ENCODE measurements at regions not wholly inside any gene's neighbourhood (a gene's known extent, or its start where the extent isn't known, plus 50 kb on each side); places are given as distances from the start of the nearest gene placed in this dataset.

- 43% methylated on average over 1 of the region's 1 CpG for WGBS (ENCODE audit: low lambda C conversion rate)
- no peak for ATAC-seq
- intact Hi-C loops (cut with micrococcal nuclease; ENCODE audit: unreplicated experiment) (loop anchor here (1.0 to 10.0 kb wide), 5 partner anchors 161 to 1522 kb away; partner anchors contain the start of gene NR4A2), in situ Hi-C loops (cut with HindIII; ENCODE audit: extremely low pct_ligation_motif_present, low pct_unique_long_range_greater_than_20kb) (no loop called here)
- H3K27me3 ChIP-seq (ENCODE audit: control insufficient read depth in 1 of 2, insufficient read depth in 2 of 2, low read length in 2 of 2) = peaks cover 0 to 3% of the 10 kb centered on the region in 2 experiments; a peak in 1 of 5 replicates
- DNase-seq (ENCODE audit: low spot score) = no peak
- no peaks in the 10 kb centered on the region for H3K9me3 ChIP-seq (ENCODE audit: low read length)
- H3K4me1 ChIP-seq (ENCODE audit: insufficient read depth, low read length) = 0 out of 2 replicates have a peak, but pooled peaks cover 4% of the 10 kb centered on the region
- POLR2A ChIA-PET = no interaction called here
- CTCF ChIA-PET (ENCODE audit: low intra/inter-chr PET ratio, low total read pairs) = no interaction called here
- no peak overlapping the region for H3K9ac ChIP-seq (ENCODE audit: insufficient read depth, low read depth, low read length)
- no peaks in the 10 kb centered on the region for H3K36me3 ChIP-seq (replicated peaks in 1 of 2; ENCODE audit: control insufficient read depth in 1 of 2, insufficient read depth in 2 of 2, low read length in 2 of 2)
- FAIRE-seq = no peak
- H4K20me1 ChIP-seq (ENCODE audit: insufficient read depth, low read length) = no peaks in the 10 kb centered on the region
- H3K4me3 ChIP-seq (replicated peaks in 1 of 3; ENCODE audit: insufficient read depth in 1 of 3, low read depth in 2 of 3, low read length in 3 of 3) = no peak overlapping the region
- H2AFZ ChIP-seq (ENCODE audit: low read length) = no peak overlapping the region
- H3K27ac ChIP-seq (ENCODE audit: extremely low read length, insufficient read depth, low read length) = no peak overlapping the region
- no TSS peak for BruUV-seq (replicated peaks)
- no peak overlapping the region for H3K4me2 ChIP-seq (ENCODE audit: low read depth, low read length)
- H3K79me2 ChIP-seq (ENCODE audit: insufficient read depth, low read length) = no peaks in the 10 kb centered on the region
- TF ChIP-seq TCF12 (IDR thresholded peaks at IDR 0.05) (no peak), TCF12 (CRISPR knock-in tag; IDR thresholded peaks at IDR 0.05) (no peak), ZNF20 (CRISPR knock-in tag; IDR thresholded peaks at IDR 0.05) (no peak), ZNF253 (CRISPR knock-in tag; IDR thresholded peaks at IDR 0.05; ENCODE audit: borderline replicate concordance) (no peak), HOXA5 (CRISPR knock-in tag; IDR thresholded peaks at IDR 0.05) (no peak), PRDM4 (CRISPR knock-in tag; IDR thresholded peaks at IDR 0.05; ENCODE audit: borderline replicate concordance) (no peak), HBP1 (CRISPR knock-in tag; IDR thresholded peaks at IDR 0.05; ENCODE audit: low read depth) (no peak), ZNF512 (CRISPR knock-in tag; IDR thresholded peaks at IDR 0.05) (no peak), ZNF296 (CRISPR knock-in tag; conservative IDR thresholded peaks at IDR 0.05) (no peak), SP1 (IDR thresholded peaks at IDR 0.05) (no peak), SP1 (CRISPR knock-in tag; IDR thresholded peaks at IDR 0.05) (no peak), ATF2 (CRISPR knock-in tag; IDR thresholded peaks at IDR 0.05) (no peak)
Observed at GRCh38 chr2:156891609-156892008, 365.9 kb upstream of the GALNT5 start.

Data from HepG2 (cell line).